ENCODE measurements at regions not wholly inside any gene's neighbourhood (a gene's known extent, or its start where the extent isn't known, plus 50 kb on each side); places are given as distances from the start of the nearest gene placed in this dataset.

GRCh38 chr5:8864053-8864452 lies 681.8 kb downstream of the SEMA5A start:
- Histone ChIP-seq H3K4me1 (replicated peaks) (no peaks in the 10 kb centered on the region), H3K9me3 (no peaks in the 10 kb centered on the region), H3K27ac (no peak overlapping the region), H3K36me3 (no peaks in the 10 kb centered on the region), H3K27me3 (replicated peaks; ENCODE audit: insufficient read depth) (no peaks in the 10 kb centered on the region), H3K4me3 (no peak overlapping the region)
- 51% methylated on average over 4 of the region's 4 CpGs for WGBS
- intact Hi-C loops (cut with DNase I) = no loop called here
- DNase-seq (ENCODE audit: low spot score) = no peak
- TF ChIP-seq POLR2A (IDR thresholded peaks at IDR 0.05) (no peak), CTCF (IDR thresholded peaks at IDR 0.05) (peak in 1 of 4 experiments; percentile 15)

GRCh38 chr5:8865266-8865665 lies 680.6 kb downstream of the SEMA5A start:
- H3K27me3 ChIP-seq (replicated peaks; ENCODE audit: insufficient read depth) = no peaks in the 10 kb centered on the region
- H3K9me3 ChIP-seq = no peaks in the 10 kb centered on the region
- H3K27ac ChIP-seq = no peak overlapping the region
- no peaks in the 10 kb centered on the region for H3K4me1 ChIP-seq (replicated peaks)
- 42% methylated on average over 5 of the region's 5 CpGs for whole genome bisulfite sequencing
- H3K36me3 ChIP-seq = no peaks in the 10 kb centered on the region
- H3K4me3 ChIP-seq = no peak overlapping the region
- TF ChIP-seq POLR2A (IDR thresholded peaks at IDR 0.05) = no peak
- no peak for TF ChIP-seq POLR2AphosphoS5 (IDR thresholded peaks at IDR 0.05)
- TF ChIP-seq CTCF (IDR thresholded peaks at IDR 0.05) = no peak
- intact Hi-C loops (cut with DNase I) = no loop called here
- no peak for DNase-seq (ENCODE audit: low spot score)

GRCh38 chr5:8865686-8866374 lies 680.0 kb downstream of the SEMA5A start:
- intact Hi-C loops (cut with DNase I) = no loop called here
- DNase-seq (ENCODE audit: low spot score) = no peak
- H3K36me3 ChIP-seq = no peaks in the 10 kb centered on the region
- H3K27me3 ChIP-seq (replicated peaks; ENCODE audit: insufficient read depth) = no peaks in the 10 kb centered on the region
- TF ChIP-seq CTCF (IDR thresholded peaks at IDR 0.05) (no peak), POLR2A (IDR thresholded peaks at IDR 0.05) (no peak), POLR2AphosphoS5 (IDR thresholded peaks at IDR 0.05) (no peak)
- no peak overlapping the region for H3K27ac ChIP-seq
- H3K9me3 ChIP-seq = no peaks in the 10 kb centered on the region
- H3K4me1 ChIP-seq (replicated peaks) = no peaks in the 10 kb centered on the region
- H3K4me3 ChIP-seq = no peak overlapping the region
- WGBS = 85% methylated on average over 7 of the region's 7 CpGs

GRCh38 chr5:8868283-8868682 lies 677.6 kb downstream of the SEMA5A start:
- no peaks in the 10 kb centered on the region for H3K4me1 ChIP-seq (replicated peaks)
- intact Hi-C loops (cut with DNase I) = no loop called here
- H3K9me3 ChIP-seq = no peaks in the 10 kb centered on the region
- TF ChIP-seq CTCF (IDR thresholded peaks at IDR 0.05) = no peak
- no peak for TF ChIP-seq POLR2AphosphoS5 (IDR thresholded peaks at IDR 0.05)
- TF ChIP-seq POLR2A (IDR thresholded peaks at IDR 0.05) = no peak
- H3K4me3 ChIP-seq = no peak overlapping the region
- no peaks in the 10 kb centered on the region for H3K36me3 ChIP-seq
- DNase-seq (ENCODE audit: low spot score) = no peak
- H3K27ac ChIP-seq = no peak overlapping the region
- WGBS = 90% methylated on average over 1 of the region's 1 CpG
- H3K27me3 ChIP-seq (replicated peaks; ENCODE audit: insufficient read depth) = no peaks in the 10 kb centered on the region

GRCh38 chr5:8869932-8870331 lies 675.9 kb downstream of the SEMA5A start:
- intact Hi-C loops (cut with DNase I) = no loop called here
- H3K9me3 ChIP-seq = no peaks in the 10 kb centered on the region
- TF ChIP-seq POLR2AphosphoS5 (IDR thresholded peaks at IDR 0.05) (no peak), POLR2A (IDR thresholded peaks at IDR 0.05) (no peak), CTCF (IDR thresholded peaks at IDR 0.05) (no peak)

More at GRCh38 chr5:8869932-8870331, 675.9 kb downstream of the SEMA5A start:
- no peak for DNase-seq (ENCODE audit: low spot score)
- no peaks in the 10 kb centered on the region for H3K36me3 ChIP-seq
- H3K27ac ChIP-seq = no peak overlapping the region
- WGBS = 59% methylated on average over 12 of the region's 12 CpGs
- no peaks in the 10 kb centered on the region for H3K27me3 ChIP-seq (replicated peaks; ENCODE audit: insufficient read depth)
- no peak overlapping the region for H3K4me3 ChIP-seq
- no peaks in the 10 kb centered on the region for H3K4me1 ChIP-seq (replicated peaks)
